GM23248 (cell line): ENCODE measurements at regions not wholly inside any gene's neighbourhood (a gene's known extent, or its start where the extent isn't known, plus 50 kb on each side); places are given as distances from the start of the nearest gene placed in this dataset.

Experiments used
- DNase-seq: peaks from one replicate; pipeline ENCODE4 v3.0.0-alpha.2; 2015
- H2AFZ ChIP-seq: fragments of 200-600 bp; sonication (generic); 2 replicates; pipeline ENCODE4 v1.6.1; 2016; ENCODE audit warnings: antibody characterized with exemption
- H3F3A ChIP-seq: fragments of 200-600 bp; sonication (generic); 2 replicates; pipeline ENCODE4 v1.6.1; 2016; ENCODE audit warnings: mild to moderate bottlenecking, antibody characterized with exemption, mixed run types; ENCODE audit not compliant: insufficient read depth
- H3K27ac ChIP-seq: fragments of 200-600 bp; sonication (generic); 2 replicates; pipeline ENCODE4 v1.5.1; 2016; ENCODE audit warnings: mild to moderate bottlenecking
- H3K27me3 ChIP-seq: fragments of 200-600 bp; sonication (generic); replicated peaks from 2 replicates; pipeline ENCODE4 v1.6.1; 2016; ENCODE audit warnings: mild to moderate bottlenecking; ENCODE audit not compliant: insufficient read depth
- H3K36me3 ChIP-seq: fragments of 200-600 bp; sonication (generic); 2 replicates; pipeline ENCODE4 v1.6.1; 2016; ENCODE audit warnings: low read depth, mild to moderate bottlenecking
- H3K4me1 ChIP-seq: fragments of 200-600 bp; sonication (generic); 2 replicates; pipeline ENCODE4 v1.6.1; 2016; ENCODE audit warnings: mild to moderate bottlenecking; ENCODE audit not compliant: insufficient read depth
- H3K4me2 ChIP-seq: fragments of 200-600 bp; sonication (generic); one replicate; pipeline ENCODE4 v1.6.1; 2016; ENCODE audit warnings: mild to moderate bottlenecking; ENCODE audit not compliant: unreplicated experiment
- H3K4me3 ChIP-seq: fragments of 200-600 bp; sonication (generic); 2 replicates; pipeline ENCODE4 v1.5.1; 2016; ENCODE audit warnings: mild to moderate bottlenecking
- H3K79me2 ChIP-seq: fragments of 200-600 bp; sonication (generic); 2 replicates; pipeline ENCODE4 v1.6.1; 2016; ENCODE audit warnings: mild to moderate bottlenecking; ENCODE audit not compliant: insufficient read depth
- H3K9ac ChIP-seq: fragments of 200-600 bp; sonication (generic); 2 replicates; pipeline ENCODE4 v1.6.1; 2016; ENCODE audit warnings: mild to moderate bottlenecking
- H3K9me2 ChIP-seq: fragments of 200-600 bp; sonication (generic); 2 replicates; pipeline ENCODE4 v1.6.1; 2016; ENCODE audit warnings: mixed run types, mild to moderate bottlenecking, moderate library complexity; ENCODE audit not compliant: insufficient read depth
- H3K9me3 ChIP-seq: fragments of 200-600 bp; sonication (generic); one replicate; pipeline ENCODE4 v1.6.1; 2017; ENCODE audit warnings: low read depth
- H4K20me1 ChIP-seq: fragments of 200-600 bp; sonication (generic); 2 replicates; pipeline ENCODE4 v1.6.0; 2016; ENCODE audit not compliant: insufficient read depth
- EZH2 ChIP-seq: fragments of 200-600 bp; sonication (generic); IDR thresholded peaks from 2 replicates; pipeline ENCODE4 v1.6.1; 2018; ENCODE audit warnings: antibody characterized with exemption, mild to moderate bottlenecking; ENCODE audit not compliant: insufficient read depth, poor library complexity, severe bottlenecking
- EZH2phosphoT487 ChIP-seq: fragments of 200-600 bp; sonication (generic); IDR thresholded peaks from 2 replicates; pipeline ENCODE4 v1.6.1; 2018; ENCODE audit warnings: antibody characterized with exemption, moderate library complexity, mild to moderate bottlenecking, low read depth; ENCODE audit not compliant: insufficient read depth
- WGBS, 2 experiments: methylation state at CpG; one replicate each; pipeline ENCODE4 v1.1.6; 2015 to 2017; ENCODE audit warnings: low lambda C conversion rate in 2 of 2, low coverage in 1 of 2; ENCODE audit errors: missing lambda C conversion rate in 2 of 2; 5-methylcytosine and 5-hydroxymethylcytosine counted together
- in situ Hi-C: fragments of 300-500 bp; cut with MboI; formaldehyde crosslinking; loops from 2 replicates; pipeline ENCODE4 v1.15.0; 2020

DNA sequence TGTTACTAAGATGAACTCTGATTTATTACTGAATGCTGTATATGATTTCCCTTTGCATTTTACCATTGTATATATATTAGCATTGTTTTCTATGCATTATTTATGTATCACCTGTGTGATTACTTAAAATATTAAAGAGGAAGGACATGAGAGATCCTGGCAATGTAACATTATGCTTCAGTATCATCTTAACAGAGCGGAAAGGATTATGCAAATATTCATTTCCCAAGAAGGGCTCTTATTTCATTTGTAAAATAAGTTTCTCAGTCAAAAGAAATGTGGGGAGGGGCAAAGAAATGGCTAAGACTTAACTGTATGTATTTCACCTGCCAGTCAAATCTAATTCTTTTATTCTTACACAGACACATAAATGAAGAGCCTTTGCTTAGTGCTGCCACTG is 654.2 kb upstream of the PKDCC start:
- no peak overlapping the region for H3K4me2 ChIP-seq
- no peaks in the 10 kb centered on the region for H3K4me1 ChIP-seq
- H3K9me3 ChIP-seq, result peaks cover 3% of the 10 kb centered on the region
- H3K9me2 ChIP-seq, result no peaks in the 10 kb centered on the region
- DNase-seq, result no peak
- no peaks in the 10 kb centered on the region for H3K79me2 ChIP-seq
- TF ChIP-seq EZH2phosphoT487 (no peak), EZH2 (no peak)
- no peak overlapping the region for H3K27ac ChIP-seq
- no peak overlapping the region for H3K4me3 ChIP-seq
- no peaks in the 10 kb centered on the region for H3K27me3 ChIP-seq
- no peak overlapping the region for H3K9ac ChIP-seq
- no peaks in the 10 kb centered on the region for H3F3A ChIP-seq
- H2AFZ ChIP-seq, result no peak overlapping the region
- whole genome bisulfite sequencing, 2 experiments, result 5 to 21% methylated on average over 1 of the region's 1 CpG
- in situ Hi-C loops, result no loop called here
- no peaks in the 10 kb centered on the region for H4K20me1 ChIP-seq
- no peaks in the 10 kb centered on the region for H3K36me3 ChIP-seq

DNA sequence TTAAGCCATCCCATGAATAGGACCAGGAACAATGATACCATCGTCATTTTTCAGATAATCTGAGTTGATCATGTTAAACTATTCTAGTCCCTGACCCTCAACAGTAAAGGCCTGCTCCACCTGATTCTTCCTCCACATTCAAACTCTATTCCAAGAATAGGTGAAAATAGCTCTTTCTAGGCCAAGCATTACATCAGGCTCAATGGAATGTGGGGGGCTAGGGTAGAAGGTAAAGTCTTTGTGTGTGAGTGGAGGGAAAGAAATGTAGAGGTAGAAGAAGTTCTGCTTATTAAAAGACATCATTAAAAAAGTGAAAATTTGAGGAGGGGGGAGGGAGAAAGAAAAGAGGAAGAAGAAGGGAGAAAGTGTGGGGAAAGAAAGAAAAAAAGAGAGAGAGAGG is 653.3 kb upstream of the PKDCC start:
- Histone ChIP-seq H3K4me1 (no peaks in the 10 kb centered on the region), H3K79me2 (no peaks in the 10 kb centered on the region), H3K4me2 (no peak overlapping the region), H3K27me3 (no peaks in the 10 kb centered on the region), H3K9ac (no peak overlapping the region), H3K27ac (no peak overlapping the region), H4K20me1 (no peaks in the 10 kb centered on the region), H3K9me3 (peaks cover 3% of the 10 kb centered on the region), H3K36me3 (no peaks in the 10 kb centered on the region), H3K9me2 (no peaks in the 10 kb centered on the region), H2AFZ (no peak overlapping the region), H3F3A (no peaks in the 10 kb centered on the region), H3K4me3 (no peak overlapping the region)
- TF ChIP-seq EZH2 (no peak), EZH2phosphoT487 (no peak)
- in situ Hi-C loops, result no loop called here
- WGBS, 2 experiments, result 7 to 25% methylated on average over 1 of the region's 1 CpG
- DNase-seq, result no peak

DNA sequence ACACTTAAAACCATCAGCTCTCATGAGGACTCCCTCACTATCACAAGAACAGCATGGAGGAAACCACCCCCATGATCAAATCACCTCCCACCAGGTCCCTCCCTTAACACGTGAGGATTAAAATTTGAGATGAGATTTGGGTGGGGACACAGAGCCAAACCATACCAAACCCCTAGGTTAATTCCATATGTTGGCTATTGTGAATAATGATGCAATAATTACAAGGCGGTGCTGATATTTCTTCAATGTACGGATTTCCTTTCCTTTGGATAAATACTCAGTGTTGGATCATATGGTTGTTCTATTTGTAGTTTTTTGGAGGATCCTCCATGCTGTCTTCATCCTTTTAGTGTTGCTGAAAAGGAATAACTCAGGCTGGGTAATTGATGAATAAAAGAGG is 652.1 kb upstream of the PKDCC start:
- Histone ChIP-seq H3K27me3 (no peaks in the 10 kb centered on the region), H2AFZ (no peak overlapping the region), H3K4me2 (no peak overlapping the region), H3K9me2 (no peaks in the 10 kb centered on the region), H4K20me1 (no peaks in the 10 kb centered on the region), H3K9me3 (peaks cover 3% of the 10 kb centered on the region), H3K79me2 (no peaks in the 10 kb centered on the region), H3K4me1 (no peaks in the 10 kb centered on the region), H3K27ac (no peak overlapping the region), H3K4me3 (no peak overlapping the region), H3K9ac (no peak overlapping the region), H3F3A (no peaks in the 10 kb centered on the region), H3K36me3 (no peaks in the 10 kb centered on the region)
- WGBS, 2 experiments, result 40 to 42% methylated on average over 3 of the region's 3 CpGs
- in situ Hi-C loops, result no loop called here
- no peak for TF ChIP-seq EZH2
- TF ChIP-seq EZH2phosphoT487, result no peak
- DNase-seq, result no peak

DNA sequence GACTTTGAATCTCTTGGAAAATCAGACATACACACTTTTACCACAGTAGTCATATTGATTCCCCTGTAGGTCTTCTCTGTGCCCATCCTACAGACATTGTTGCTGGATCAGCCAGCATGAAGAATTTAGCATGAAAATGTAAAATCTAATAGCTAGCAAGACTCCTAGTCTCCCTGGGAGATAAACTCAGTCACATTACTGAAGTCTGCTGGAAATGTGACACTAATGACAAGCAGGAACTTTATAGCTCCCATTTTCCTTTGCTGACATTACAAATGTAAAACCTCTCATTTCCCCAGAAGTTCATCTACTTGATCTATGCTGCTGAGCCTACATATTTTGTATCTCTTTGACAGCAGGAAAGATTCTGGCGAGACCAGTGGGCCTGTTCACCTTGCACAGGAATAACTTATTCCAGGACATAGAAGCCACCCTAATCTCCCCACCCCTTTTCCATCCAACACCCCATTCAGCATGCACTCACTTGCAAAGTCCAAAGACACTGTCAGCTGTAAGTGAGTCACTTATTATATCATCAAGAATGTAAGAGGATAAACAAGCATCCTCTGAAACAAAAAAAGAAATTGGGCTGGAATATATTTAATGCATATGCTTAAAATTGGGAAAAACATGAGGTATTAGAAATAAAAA is 648.3 kb upstream of the PKDCC start:
- no peaks in the 10 kb centered on the region for H3K27me3 ChIP-seq
- 0 to 14% methylated on average over 1 of the region's 1 CpG for WGBS, 2 experiments
- no peaks in the 10 kb centered on the region for H3K36me3 ChIP-seq
- no peak for TF ChIP-seq EZH2phosphoT487
- no peak for TF ChIP-seq EZH2
- H3K79me2 ChIP-seq, result no peaks in the 10 kb centered on the region
- no peak for DNase-seq
- no peaks in the 10 kb centered on the region for H3K4me1 ChIP-seq
- no peak overlapping the region for H3K9ac ChIP-seq
- H3K9me3 ChIP-seq, result no peaks in the 10 kb centered on the region
- H4K20me1 ChIP-seq, result no peaks in the 10 kb centered on the region
- H2AFZ ChIP-seq, result no peak overlapping the region
- H3K4me3 ChIP-seq, result no peak overlapping the region
- H3K9me2 ChIP-seq, result no peaks in the 10 kb centered on the region
- H3K27ac ChIP-seq, result no peak overlapping the region
- no peak overlapping the region for H3K4me2 ChIP-seq
- in situ Hi-C loops, result no loop called here
- no peaks in the 10 kb centered on the region for H3F3A ChIP-seq
